Glutamatergic neuron (in vitro differentiated cells): ENCODE measurements at regions not wholly inside any gene's neighbourhood (a gene's known extent, or its start where the extent isn't known, plus 50 kb on each side); places are given as distances from the start of the nearest gene placed in this dataset.

Experiments used
- DNase-seq: peaks from one replicate; pipeline ENCODE4 v3.0.0; 2022
- H3K27ac Mint-ChIP-seq: one replicate; pipeline ENCODE4 v1.8.0; 2020; ENCODE audit warnings: mild to moderate bottlenecking, mixed read lengths, inconsistent platforms; ENCODE audit not compliant: unreplicated experiment
- H3K27me3 Mint-ChIP-seq: one replicate; pipeline ENCODE4 v1.8.0; 2020; ENCODE audit warnings: mild to moderate bottlenecking, moderate library complexity, mixed read lengths, inconsistent platforms; ENCODE audit not compliant: unreplicated experiment
- H3K36me3 Mint-ChIP-seq: one replicate; pipeline ENCODE4 v1.8.0; 2020; ENCODE audit warnings: mild to moderate bottlenecking, mixed read lengths, inconsistent platforms; ENCODE audit not compliant: unreplicated experiment
- H3K4me1 Mint-ChIP-seq: one replicate; pipeline ENCODE4 v1.8.0; 2020; ENCODE audit warnings: mild to moderate bottlenecking, low read depth, mixed read lengths, inconsistent platforms; ENCODE audit not compliant: unreplicated experiment
- H3K4me3 Mint-ChIP-seq: one replicate; pipeline ENCODE4 v1.8.0; 2020; ENCODE audit warnings: mild to moderate bottlenecking, mixed read lengths, inconsistent platforms; ENCODE audit not compliant: unreplicated experiment
- H3K9me3 Mint-ChIP-seq: one replicate; pipeline ENCODE4 v1.8.0; 2020; ENCODE audit warnings: mild to moderate bottlenecking, moderate library complexity, mixed read lengths, inconsistent platforms; ENCODE audit not compliant: unreplicated experiment
- TF ChIP-seq, protein P1 (sequence below): fragments of 200-600 bp; sonication (generic); IDR thresholded peaks from one replicate; pipeline ENCODE4 v1.5.0; 2021; ENCODE audit not compliant: partially characterized antibody, unreplicated experiment

DNA sequence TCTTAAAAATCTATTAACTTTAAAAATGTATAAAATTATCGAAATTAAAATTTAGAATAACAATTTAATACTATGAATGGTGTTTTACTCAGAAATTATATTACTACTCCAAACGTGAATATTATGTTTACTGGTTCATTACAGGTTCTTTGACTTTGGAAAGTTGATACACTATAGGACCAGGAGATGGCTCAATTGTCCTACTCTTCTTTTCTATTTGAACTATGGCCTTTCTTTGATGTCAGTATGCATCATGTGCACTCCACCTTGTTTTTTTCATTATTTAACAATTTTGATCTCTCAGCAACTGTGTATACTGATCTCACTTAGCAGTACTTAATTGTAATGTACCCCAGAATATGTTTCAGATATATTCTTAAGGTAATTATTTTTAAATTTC is 391.5 kb upstream of the MANEA start:
- Mint-ChIP-seq H3K4me1 (no peaks in the 10 kb centered on the region), H3K9me3 (no peaks in the 10 kb centered on the region), H3K27me3 (no peaks in the 10 kb centered on the region), H3K36me3 (no peaks in the 10 kb centered on the region), H3K27ac (no peak overlapping the region), H3K4me3 (no peak overlapping the region)
- TF ChIP-seq, protein P1, sequence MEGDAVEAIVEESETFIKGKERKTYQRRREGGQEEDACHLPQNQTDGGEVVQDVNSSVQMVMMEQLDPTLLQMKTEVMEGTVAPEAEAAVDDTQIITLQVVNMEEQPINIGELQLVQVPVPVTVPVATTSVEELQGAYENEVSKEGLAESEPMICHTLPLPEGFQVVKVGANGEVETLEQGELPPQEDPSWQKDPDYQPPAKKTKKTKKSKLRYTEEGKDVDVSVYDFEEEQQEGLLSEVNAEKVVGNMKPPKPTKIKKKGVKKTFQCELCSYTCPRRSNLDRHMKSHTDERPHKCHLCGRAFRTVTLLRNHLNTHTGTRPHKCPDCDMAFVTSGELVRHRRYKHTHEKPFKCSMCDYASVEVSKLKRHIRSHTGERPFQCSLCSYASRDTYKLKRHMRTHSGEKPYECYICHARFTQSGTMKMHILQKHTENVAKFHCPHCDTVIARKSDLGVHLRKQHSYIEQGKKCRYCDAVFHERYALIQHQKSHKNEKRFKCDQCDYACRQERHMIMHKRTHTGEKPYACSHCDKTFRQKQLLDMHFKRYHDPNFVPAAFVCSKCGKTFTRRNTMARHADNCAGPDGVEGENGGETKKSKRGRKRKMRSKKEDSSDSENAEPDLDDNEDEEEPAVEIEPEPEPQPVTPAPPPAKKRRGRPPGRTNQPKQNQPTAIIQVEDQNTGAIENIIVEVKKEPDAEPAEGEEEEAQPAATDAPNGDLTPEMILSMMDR: no peak
- no peak for DNase-seq

DNA sequence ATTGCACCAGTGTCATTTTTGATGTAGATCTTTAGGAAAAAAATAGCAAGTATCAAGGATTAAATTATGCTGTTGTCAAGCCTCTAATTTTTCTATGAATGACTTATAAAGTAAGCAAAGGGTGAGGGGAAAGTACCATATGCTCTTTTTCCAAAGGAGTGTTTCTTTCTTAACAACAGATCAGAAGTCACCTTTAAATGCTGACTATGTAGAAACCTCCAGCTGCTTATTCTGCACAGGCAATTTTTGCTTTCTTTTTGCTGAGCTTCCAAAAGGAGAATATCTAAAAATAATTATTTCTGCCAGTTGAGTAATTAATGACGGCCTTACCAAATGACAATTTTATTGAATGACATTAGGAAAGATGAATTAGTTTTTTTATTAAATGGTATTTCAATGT is 390.6 kb upstream of the MANEA start:
- Mint-ChIP-seq H3K4me3 (no peak overlapping the region), H3K9me3 (no peaks in the 10 kb centered on the region), H3K4me1 (no peaks in the 10 kb centered on the region), H3K36me3 (no peaks in the 10 kb centered on the region), H3K27ac (no peak overlapping the region), H3K27me3 (no peaks in the 10 kb centered on the region)
- DNase-seq: no peak
- TF ChIP-seq, protein P1: no peak

DNA sequence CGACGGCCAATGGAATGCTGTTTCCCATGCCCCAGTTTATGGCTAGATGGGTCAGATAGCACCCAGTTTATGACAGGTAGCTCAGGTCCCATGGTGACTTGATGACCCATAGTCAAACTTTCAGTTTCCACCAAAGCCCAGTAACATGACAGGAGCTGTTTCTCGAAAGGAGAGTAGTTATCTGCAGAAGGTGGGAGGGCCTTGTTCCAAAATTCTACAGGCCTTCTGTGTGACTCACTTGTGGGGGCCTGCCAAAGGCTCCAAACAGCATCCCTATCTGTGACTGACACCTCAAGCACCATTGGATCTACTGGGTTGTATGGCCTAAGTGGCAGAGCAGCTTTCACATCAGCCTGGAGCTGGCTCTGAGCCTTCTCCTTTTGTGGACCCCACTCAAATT is 379.7 kb upstream of the MANEA start:
- no peak for DNase-seq
- TF ChIP-seq, protein P1: no peak
- Mint-ChIP-seq H3K27ac (no peak overlapping the region), H3K9me3 (no peaks in the 10 kb centered on the region), H3K4me3 (no peak overlapping the region), H3K36me3 (no peaks in the 10 kb centered on the region), H3K27me3 (no peaks in the 10 kb centered on the region), H3K4me1 (no peaks in the 10 kb centered on the region)

DNA sequence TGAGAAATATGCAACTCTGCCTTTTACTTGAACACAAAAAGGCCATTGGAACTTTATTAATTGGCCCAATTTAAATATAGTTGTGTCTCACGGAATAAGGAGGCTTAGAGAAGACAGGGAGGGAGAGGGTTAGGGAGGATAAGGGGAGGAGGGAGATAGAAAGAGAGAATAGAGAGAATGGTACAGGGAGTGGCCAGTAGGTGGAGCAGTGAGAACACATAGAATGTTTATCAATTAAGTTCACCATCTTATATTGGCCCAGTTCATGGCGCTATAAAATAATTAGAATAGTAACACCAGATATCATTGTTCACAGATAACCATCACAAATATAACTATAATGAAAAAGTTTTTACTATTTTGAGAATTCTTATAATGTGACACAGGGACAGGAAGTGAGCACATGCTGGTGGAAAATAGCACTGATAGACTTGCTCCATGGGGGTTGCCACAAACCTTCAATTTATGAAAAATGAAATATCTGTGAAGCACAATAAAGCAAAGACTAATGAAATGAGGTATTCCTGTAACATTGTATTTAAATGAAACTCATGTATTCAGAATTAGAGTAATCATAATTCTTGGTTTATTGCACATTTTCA is 374.1 kb upstream of the MANEA start:
- no peaks in the 10 kb centered on the region for H3K27me3 Mint-ChIP-seq
- H3K4me3 Mint-ChIP-seq: no peak overlapping the region
- TF ChIP-seq, protein P1: peak; percentile 80
- H3K9me3 Mint-ChIP-seq: no peaks in the 10 kb centered on the region
- H3K27ac Mint-ChIP-seq: no peak overlapping the region
- DNase-seq: peak; percentile 33
- H3K4me1 Mint-ChIP-seq: peaks cover 2% of the 10 kb centered on the region
- no peaks in the 10 kb centered on the region for H3K36me3 Mint-ChIP-seq

DNA sequence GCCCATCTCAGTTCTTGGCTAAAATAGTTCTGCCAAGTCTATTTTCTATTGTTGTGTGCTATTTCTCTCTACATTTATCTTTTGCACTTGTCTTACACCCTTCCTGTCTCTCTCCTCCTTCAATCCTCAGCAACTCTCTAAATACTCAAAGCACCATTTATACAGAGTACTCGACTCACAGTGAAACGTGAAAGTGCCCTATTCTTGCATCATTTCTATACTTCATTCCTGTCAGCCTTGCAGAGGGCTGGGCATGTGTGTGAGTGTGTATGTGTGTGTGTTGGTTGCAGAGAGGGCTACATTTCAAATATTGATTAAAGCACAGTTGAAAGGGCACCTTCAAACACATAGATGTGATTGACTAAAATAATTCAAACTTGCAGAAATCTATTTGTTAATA is 373.2 kb upstream of the MANEA start:
- no peak overlapping the region for H3K4me3 Mint-ChIP-seq

More for the DNA sequence above, 373.2 kb upstream of the MANEA start:
- Mint-ChIP-seq H3K4me1 (peaks cover 6% of the 10 kb centered on the region), H3K27ac (no peak overlapping the region), H3K27me3 (no peaks in the 10 kb centered on the region), H3K9me3 (no peaks in the 10 kb centered on the region), H3K36me3 (no peaks in the 10 kb centered on the region)
- DNase-seq: no peak
- TF ChIP-seq, protein P1: no peak
